Hepatocyte (in vitro differentiated cells): ENCODE measurements at regions not wholly inside any gene's neighbourhood (a gene's known extent, or its start where the extent isn't known, plus 50 kb on each side); places are given as distances from the start of the nearest gene placed in this dataset.

ENCODE experiments used
- EZH2 ChIP-seq: fragments of 200-600 bp; sonication (generic); IDR thresholded peaks from 2 replicates; pipeline ENCODE4 v1.6.1; 2016; ENCODE audit warnings: antibody characterized with exemption, mild to moderate bottlenecking, borderline replicate concordance
- TF ChIP-seq, protein P1 (sequence below): fragments of 200-600 bp; sonication (generic); IDR thresholded peaks from 2 replicates; pipeline ENCODE4 v1.5.1; 2016; ENCODE audit warnings: antibody characterized with exemption, mild to moderate bottlenecking; ENCODE audit not compliant: poor library complexity

DNA sequence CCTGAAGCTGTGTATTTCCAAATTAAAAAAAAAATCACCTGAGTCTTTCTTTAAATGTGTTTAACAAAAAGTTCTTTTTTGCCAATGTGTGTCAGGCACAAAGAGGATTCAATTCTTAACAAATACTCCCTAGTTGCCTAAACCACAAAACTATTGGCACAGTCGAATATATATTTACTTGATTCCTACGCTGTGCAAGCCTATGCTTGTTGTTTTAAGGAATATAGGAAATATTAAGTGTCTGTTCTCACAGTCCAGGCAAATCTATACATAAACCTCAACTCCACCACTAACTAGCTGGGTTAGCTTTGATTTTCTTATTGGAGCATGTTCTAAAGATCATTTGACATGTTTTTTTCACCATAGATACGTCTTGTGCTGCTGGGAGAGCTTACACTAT, 571.0 kb downstream of the PYDC2 start:
- TF ChIP-seq EZH2, result no peak
- TF ChIP-seq, protein P1, sequence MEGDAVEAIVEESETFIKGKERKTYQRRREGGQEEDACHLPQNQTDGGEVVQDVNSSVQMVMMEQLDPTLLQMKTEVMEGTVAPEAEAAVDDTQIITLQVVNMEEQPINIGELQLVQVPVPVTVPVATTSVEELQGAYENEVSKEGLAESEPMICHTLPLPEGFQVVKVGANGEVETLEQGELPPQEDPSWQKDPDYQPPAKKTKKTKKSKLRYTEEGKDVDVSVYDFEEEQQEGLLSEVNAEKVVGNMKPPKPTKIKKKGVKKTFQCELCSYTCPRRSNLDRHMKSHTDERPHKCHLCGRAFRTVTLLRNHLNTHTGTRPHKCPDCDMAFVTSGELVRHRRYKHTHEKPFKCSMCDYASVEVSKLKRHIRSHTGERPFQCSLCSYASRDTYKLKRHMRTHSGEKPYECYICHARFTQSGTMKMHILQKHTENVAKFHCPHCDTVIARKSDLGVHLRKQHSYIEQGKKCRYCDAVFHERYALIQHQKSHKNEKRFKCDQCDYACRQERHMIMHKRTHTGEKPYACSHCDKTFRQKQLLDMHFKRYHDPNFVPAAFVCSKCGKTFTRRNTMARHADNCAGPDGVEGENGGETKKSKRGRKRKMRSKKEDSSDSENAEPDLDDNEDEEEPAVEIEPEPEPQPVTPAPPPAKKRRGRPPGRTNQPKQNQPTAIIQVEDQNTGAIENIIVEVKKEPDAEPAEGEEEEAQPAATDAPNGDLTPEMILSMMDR, result no peak
